Ovary (tissue), 3 donors: ENCODE measurements at regions not wholly inside any gene's neighbourhood (a gene's known extent, or its start where the extent isn't known, plus 50 kb on each side); places are given as distances from the start of the nearest gene placed in this dataset.

Source experiments
- CTCF ChIP-seq, 3 donors: fragments of 450-650 bp in 2 of 3; fragments of 200-600 bp in 1 of 3; IDR thresholded peaks; one replicate each; pipeline versions ENCODE4 v1.5.1 to v1.8.0; 2016 to 2022; ENCODE audit warnings: antibody characterized with exemption in 3 of 3, mild to moderate bottlenecking in 1 of 3
- EP300 ChIP-seq: sonication (generic); formaldehyde crosslinking; IDR thresholded peaks from one replicate; pipeline ENCODE4 v1.6.1; 2017; ENCODE audit warnings: antibody characterized with exemption
- POLR2A ChIP-seq: fragments of 450-650 bp; IDR thresholded peaks from one replicate; pipeline ENCODE4 v1.6.1; 2017; ENCODE audit warnings: antibody characterized with exemption, mild to moderate bottlenecking, moderate library complexity
- donor health status: DM: no; HTN: no; CAD: no.

GRCh38 chr17:31753011-31753410 is 106.0 kb downstream of the COPRS start:
- no peak for TF ChIP-seq EP300
- no peak for TF ChIP-seq CTCF (IDR thresholded peaks at IDR 0.05)
- TF ChIP-seq POLR2A, result no peak
